ENCODE measurements at regions not wholly inside any gene's neighbourhood (a gene's known extent, or its start where the extent isn't known, plus 50 kb on each side); places are given as distances from the start of the nearest gene placed in this dataset.

- no peak overlapping the region for H3K4ac ChIP-seq (ENCODE audit: low read length)
- peaks cover 0 to 3% (median 0%) of the 10 kb centered on the region in 3 experiments for H3K27me3 ChIP-seq (ENCODE audit: control insufficient read depth in 3 of 3, insufficient read depth in 3 of 3, low read depth in 1 of 3, low read length in 3 of 3)
- peaks cover 0 to 2% of the 10 kb centered on the region in 2 donors for H3K36me3 ChIP-seq (replicated peaks in 1 of 2; ENCODE audit: control insufficient read depth in 2 of 2, insufficient read depth in 2 of 2, low read length in 2 of 2)
- H2AFZ ChIP-seq (ENCODE audit: low read length) = no peak overlapping the region
- no peak overlapping the region for H3K9ac ChIP-seq (ENCODE audit: low read depth, low read length, poor library complexity)
- no peak for DNase-seq (ENCODE audit: low spot score)
- no peaks in the 10 kb centered on the region for H3K79me1 ChIP-seq (ENCODE audit: low read depth, low read length)
- H4K8ac ChIP-seq (ENCODE audit: low read depth, low read length) = no peak overlapping the region
- no peak overlapping the region for H3K27ac ChIP-seq (replicated peaks; ENCODE audit: low read length)
- H3K4me2 ChIP-seq (ENCODE audit: insufficient read depth, low read length, poor library complexity, severe bottlenecking) = no peak overlapping the region
- H2BK15ac ChIP-seq (ENCODE audit: low read length) = no peak overlapping the region
- no peak overlapping the region for H3K23ac ChIP-seq (ENCODE audit: low read depth, low read length, poor library complexity)
- no peak overlapping the region for H2AK5ac ChIP-seq (ENCODE audit: low read depth, low read length)
- no peaks in the 10 kb centered on the region for H3K4me1 ChIP-seq (ENCODE audit: control insufficient read depth in 2 of 2, insufficient read depth in 1 of 2, low read depth in 1 of 2, low read length in 2 of 2)
- no peak overlapping the region for H2BK120ac ChIP-seq (ENCODE audit: low read depth, low read length)
- H4K91ac ChIP-seq (ENCODE audit: low read depth, low read length, poor library complexity) = no peak overlapping the region
- H3K18ac ChIP-seq (ENCODE audit: low read length) = no peak overlapping the region
- H2BK5ac ChIP-seq (ENCODE audit: low read length) = no peak overlapping the region
- peaks cover 0 to 3% of the 10 kb centered on the region in 2 donors for H3K9me3 ChIP-seq (replicated peaks in 1 of 2; ENCODE audit: control insufficient read depth in 2 of 2, insufficient read depth in 1 of 2, low read depth in 1 of 2, low read length in 2 of 2)
- H3K14ac ChIP-seq (ENCODE audit: low read length) = no peak overlapping the region
- H2BK12ac ChIP-seq (ENCODE audit: low read length) = no peak overlapping the region
- WGBS, 2 donors (ENCODE audit: extremely low coverage in 2 of 2, insufficient read length in 2 of 2, insufficient replicate concordance in 1 of 2) = no CpG with 5 or more reads among the region's 4 CpGs
- H3K4me3 ChIP-seq (ENCODE audit: low read length in 2 of 2) = no peak overlapping the region
Measured at GRCh38 chr20:24816907-24817306, 132.2 kb upstream of the CST7 start.

- Histone ChIP-seq H3K4ac (ENCODE audit: low read length) (no peak overlapping the region), H3K27ac (replicated peaks; ENCODE audit: low read length) (no peak overlapping the region), H2BK15ac (ENCODE audit: low read length) (no peak overlapping the region), H3K4me2 (ENCODE audit: insufficient read depth, low read length, poor library complexity, severe bottlenecking) (no peak overlapping the region), H3K36me3 (replicated peaks in 1 of 2; ENCODE audit: control insufficient read depth in 2 of 2, insufficient read depth in 2 of 2, low read length in 2 of 2) (peaks cover 0 to 2% of the 10 kb centered on the region in 2 donors), H4K8ac (ENCODE audit: low read depth, low read length) (no peak overlapping the region), H3K23ac (ENCODE audit: low read depth, low read length, poor library complexity) (no peak overlapping the region), H3K9me3 (replicated peaks in 1 of 2; ENCODE audit: control insufficient read depth in 2 of 2, insufficient read depth in 1 of 2, low read depth in 1 of 2, low read length in 2 of 2) (peaks cover 0 to 3% of the 10 kb centered on the region in 2 donors), H3K14ac (ENCODE audit: low read length) (no peak overlapping the region), H2AFZ (ENCODE audit: low read length) (no peak overlapping the region), H3K9ac (ENCODE audit: low read depth, low read length, poor library complexity) (no peak overlapping the region), H3K4me1 (ENCODE audit: control insufficient read depth in 2 of 2, insufficient read depth in 1 of 2, low read depth in 1 of 2, low read length in 2 of 2) (no peaks in the 10 kb centered on the region), H3K4me3 (ENCODE audit: low read length in 2 of 2) (no peak overlapping the region), H3K79me1 (ENCODE audit: low read depth, low read length) (no peaks in the 10 kb centered on the region), H2BK120ac (ENCODE audit: low read depth, low read length) (no peak overlapping the region), H2BK12ac (ENCODE audit: low read length) (no peak overlapping the region), H2AK5ac (ENCODE audit: low read depth, low read length) (no peak overlapping the region), H2BK5ac (ENCODE audit: low read length) (no peak overlapping the region), H4K91ac (ENCODE audit: low read depth, low read length, poor library complexity) (no peak overlapping the region), H3K18ac (ENCODE audit: low read length) (no peak overlapping the region), H3K27me3 (ENCODE audit: control insufficient read depth in 3 of 3, insufficient read depth in 3 of 3, low read depth in 1 of 3, low read length in 3 of 3) (peaks cover 0 to 3% (median 0%) of the 10 kb centered on the region in 3 experiments)
- no peak for DNase-seq (ENCODE audit: low spot score)
- no CpG with 5 or more reads among the region's 6 CpGs for WGBS, 2 donors (ENCODE audit: extremely low coverage in 2 of 2, insufficient read length in 2 of 2, insufficient replicate concordance in 1 of 2)
Measured at GRCh38 chr20:24817351-24817750, 131.7 kb upstream of the CST7 start.

- Histone ChIP-seq H3K36me3 (replicated peaks in 1 of 2; ENCODE audit: control insufficient read depth in 2 of 2, insufficient read depth in 2 of 2, low read length in 2 of 2) (peaks cover 0 to 2% of the 10 kb centered on the region in 2 donors), H3K18ac (ENCODE audit: low read length) (no peak overlapping the region)
Measured at GRCh38 chr20:24818056-24818455, 131.0 kb upstream of the CST7 start.

GRCh38 chr20:24819331-24819965, 129.6 kb upstream of the CST7 start:
- Histone ChIP-seq H2BK12ac (ENCODE audit: low read length) (no peak overlapping the region), H2BK120ac (ENCODE audit: low read depth, low read length) (no peak overlapping the region), H2BK5ac (ENCODE audit: low read length) (no peak overlapping the region), H3K79me1 (ENCODE audit: low read depth, low read length) (no peaks in the 10 kb centered on the region), H3K4me1 (ENCODE audit: control insufficient read depth in 2 of 2, insufficient read depth in 1 of 2, low read depth in 1 of 2, low read length in 2 of 2) (no peaks in the 10 kb centered on the region), H2AFZ (ENCODE audit: low read length) (no peak overlapping the region), H3K9ac (ENCODE audit: low read depth, low read length, poor library complexity) (no peak overlapping the region), H2BK15ac (ENCODE audit: low read length) (no peak overlapping the region), H3K14ac (ENCODE audit: low read length) (no peak overlapping the region), H3K27me3 (ENCODE audit: control insufficient read depth in 3 of 3, insufficient read depth in 3 of 3, low read depth in 1 of 3, low read length in 3 of 3) (no peaks in the 10 kb centered on the region), H3K36me3 (replicated peaks in 1 of 2; ENCODE audit: control insufficient read depth in 2 of 2, insufficient read depth in 2 of 2, low read length in 2 of 2) (peaks cover 0 to 2% of the 10 kb centered on the region in 2 donors), H3K18ac (ENCODE audit: low read length) (no peak overlapping the region), H3K4me3 (ENCODE audit: low read length in 2 of 2) (no peak overlapping the region), H4K91ac (ENCODE audit: low read depth, low read length, poor library complexity) (no peak overlapping the region), H3K23ac (ENCODE audit: low read depth, low read length, poor library complexity) (no peak overlapping the region), H3K9me3 (replicated peaks in 1 of 2; ENCODE audit: control insufficient read depth in 2 of 2, insufficient read depth in 1 of 2, low read depth in 1 of 2, low read length in 2 of 2) (no peaks in the 10 kb centered on the region), H2AK5ac (ENCODE audit: low read depth, low read length) (no peak overlapping the region), H4K8ac (ENCODE audit: low read depth, low read length) (no peak overlapping the region), H3K4ac (ENCODE audit: low read length) (no peak overlapping the region), H3K27ac (replicated peaks; ENCODE audit: low read length) (no peak overlapping the region), H3K4me2 (ENCODE audit: insufficient read depth, low read length, poor library complexity, severe bottlenecking) (no peak overlapping the region)
- DNase-seq (ENCODE audit: low spot score) = no peak
- WGBS, 2 donors (ENCODE audit: extremely low coverage in 2 of 2, insufficient read length in 2 of 2, insufficient replicate concordance in 1 of 2) = no CpG with 5 or more reads among the region's 14 CpGs

More at GRCh38 chr20:24818056-24818455, 131.0 kb upstream of the CST7 start:
- Histone ChIP-seq H2AK5ac (ENCODE audit: low read depth, low read length) (no peak overlapping the region), H3K9me3 (replicated peaks in 1 of 2; ENCODE audit: control insufficient read depth in 2 of 2, insufficient read depth in 1 of 2, low read depth in 1 of 2, low read length in 2 of 2) (peaks cover 0 to 2% of the 10 kb centered on the region in 2 donors), H2BK15ac (ENCODE audit: low read length) (no peak overlapping the region), H3K4ac (ENCODE audit: low read length) (no peak overlapping the region), H2BK12ac (ENCODE audit: low read length) (no peak overlapping the region), H2BK120ac (ENCODE audit: low read depth, low read length) (no peak overlapping the region), H3K27ac (replicated peaks; ENCODE audit: low read length) (no peak overlapping the region), H3K27me3 (ENCODE audit: control insufficient read depth in 3 of 3, insufficient read depth in 3 of 3, low read depth in 1 of 3, low read length in 3 of 3) (peaks cover 0 to 2% (median 0%) of the 10 kb centered on the region in 3 experiments), H3K79me1 (ENCODE audit: low read depth, low read length) (no peaks in the 10 kb centered on the region), H3K23ac (ENCODE audit: low read depth, low read length, poor library complexity) (no peak overlapping the region), H3K9ac (ENCODE audit: low read depth, low read length, poor library complexity) (no peak overlapping the region), H2BK5ac (ENCODE audit: low read length) (no peak overlapping the region), H4K91ac (ENCODE audit: low read depth, low read length, poor library complexity) (no peak overlapping the region), H3K4me2 (ENCODE audit: insufficient read depth, low read length, poor library complexity, severe bottlenecking) (no peak overlapping the region), H3K4me1 (ENCODE audit: control insufficient read depth in 2 of 2, insufficient read depth in 1 of 2, low read depth in 1 of 2, low read length in 2 of 2) (no peaks in the 10 kb centered on the region), H2AFZ (ENCODE audit: low read length) (no peak overlapping the region), H3K4me3 (ENCODE audit: low read length in 2 of 2) (peak overlapping the region in 1 of 2 donors; percentile 65), H4K8ac (ENCODE audit: low read depth, low read length) (no peak overlapping the region), H3K14ac (ENCODE audit: low read length) (no peak overlapping the region)
- DNase-seq (ENCODE audit: low spot score) = no peak
- no CpG with 5 or more reads among the region's 5 CpGs for WGBS, 2 donors (ENCODE audit: extremely low coverage in 2 of 2, insufficient read length in 2 of 2, insufficient replicate concordance in 1 of 2)
